ENCODE measurements at regions not wholly inside any gene's neighbourhood (a gene's known extent, or its start where the extent isn't known, plus 50 kb on each side); places are given as distances from the start of the nearest gene placed in this dataset.

DNA sequence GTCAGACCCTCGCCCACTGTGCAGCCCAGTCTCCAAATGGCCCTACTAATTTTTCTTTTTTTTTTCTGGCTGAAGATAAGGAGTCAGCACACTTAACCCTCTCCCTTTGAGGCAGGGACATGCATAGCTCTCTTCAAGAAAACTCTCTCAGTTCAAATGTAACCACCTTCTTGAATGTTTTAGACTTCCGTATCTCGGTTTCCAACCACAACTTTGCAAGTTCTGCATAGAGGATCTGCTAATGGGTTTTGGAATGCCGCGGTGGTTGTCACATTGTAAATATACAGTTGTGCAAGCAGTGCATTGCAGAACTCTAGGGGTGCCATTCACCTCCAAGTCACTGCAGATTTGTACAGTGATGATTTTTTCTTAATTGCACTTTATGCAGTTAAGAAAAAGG lies 59.4 kb upstream of the SLC35B3 start:
- no peaks in the 10 kb centered on the region for H3K79me2 ChIP-seq (ENCODE audit: insufficient read depth, low read length)
- H3K9me2 ChIP-seq (ENCODE audit: insufficient read depth), result no peaks in the 10 kb centered on the region
- no peaks in the 10 kb centered on the region for H3K9me3 ChIP-seq (ENCODE audit: control insufficient read depth in 1 of 2, insufficient read depth in 1 of 2, low read depth in 1 of 2, low read length in 2 of 2)
- H3K27ac ChIP-seq (ENCODE audit: low read depth, low read length), result no peak overlapping the region
- DNase-seq (ENCODE audit: low read depth, low spot score) (no peak), ATAC-seq (no peak)
- no peak overlapping the region for H3K4me2 ChIP-seq (ENCODE audit: low read length)
- TF ChIP-seq YY1 (IDR thresholded peaks at IDR 0.05; ENCODE audit: extremely low read depth, insufficient replicate concordance, low read depth, low read length) (no peak), SP1 (IDR thresholded peaks at IDR 0.05; ENCODE audit: low read depth) (no peak), JUND (IDR thresholded peaks at IDR 0.05) (no peak), FOSL1 (IDR thresholded peaks at IDR 0.05; ENCODE audit: low read depth) (no peak), EZH2phosphoT487 (IDR thresholded peaks at IDR 0.05; ENCODE audit: borderline replicate concordance) (no peak), TCF7L2 (IDR thresholded peaks at IDR 0.05; ENCODE audit: borderline replicate concordance, extremely low read depth, insufficient read depth, insufficient read length) (no peak)
- TF ChIP-seq, protein P1, sequence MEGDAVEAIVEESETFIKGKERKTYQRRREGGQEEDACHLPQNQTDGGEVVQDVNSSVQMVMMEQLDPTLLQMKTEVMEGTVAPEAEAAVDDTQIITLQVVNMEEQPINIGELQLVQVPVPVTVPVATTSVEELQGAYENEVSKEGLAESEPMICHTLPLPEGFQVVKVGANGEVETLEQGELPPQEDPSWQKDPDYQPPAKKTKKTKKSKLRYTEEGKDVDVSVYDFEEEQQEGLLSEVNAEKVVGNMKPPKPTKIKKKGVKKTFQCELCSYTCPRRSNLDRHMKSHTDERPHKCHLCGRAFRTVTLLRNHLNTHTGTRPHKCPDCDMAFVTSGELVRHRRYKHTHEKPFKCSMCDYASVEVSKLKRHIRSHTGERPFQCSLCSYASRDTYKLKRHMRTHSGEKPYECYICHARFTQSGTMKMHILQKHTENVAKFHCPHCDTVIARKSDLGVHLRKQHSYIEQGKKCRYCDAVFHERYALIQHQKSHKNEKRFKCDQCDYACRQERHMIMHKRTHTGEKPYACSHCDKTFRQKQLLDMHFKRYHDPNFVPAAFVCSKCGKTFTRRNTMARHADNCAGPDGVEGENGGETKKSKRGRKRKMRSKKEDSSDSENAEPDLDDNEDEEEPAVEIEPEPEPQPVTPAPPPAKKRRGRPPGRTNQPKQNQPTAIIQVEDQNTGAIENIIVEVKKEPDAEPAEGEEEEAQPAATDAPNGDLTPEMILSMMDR (IDR thresholded peaks at IDR 0.05 in 2 of 3, conservative IDR thresholded peaks at IDR 0.05 in 1 of 3; ENCODE audit: borderline replicate concordance in 1 of 3, insufficient read depth in 1 of 3, low read depth in 2 of 3, low read length in 2 of 3), result no peak
- TF ChIP-seq, protein P2, sequence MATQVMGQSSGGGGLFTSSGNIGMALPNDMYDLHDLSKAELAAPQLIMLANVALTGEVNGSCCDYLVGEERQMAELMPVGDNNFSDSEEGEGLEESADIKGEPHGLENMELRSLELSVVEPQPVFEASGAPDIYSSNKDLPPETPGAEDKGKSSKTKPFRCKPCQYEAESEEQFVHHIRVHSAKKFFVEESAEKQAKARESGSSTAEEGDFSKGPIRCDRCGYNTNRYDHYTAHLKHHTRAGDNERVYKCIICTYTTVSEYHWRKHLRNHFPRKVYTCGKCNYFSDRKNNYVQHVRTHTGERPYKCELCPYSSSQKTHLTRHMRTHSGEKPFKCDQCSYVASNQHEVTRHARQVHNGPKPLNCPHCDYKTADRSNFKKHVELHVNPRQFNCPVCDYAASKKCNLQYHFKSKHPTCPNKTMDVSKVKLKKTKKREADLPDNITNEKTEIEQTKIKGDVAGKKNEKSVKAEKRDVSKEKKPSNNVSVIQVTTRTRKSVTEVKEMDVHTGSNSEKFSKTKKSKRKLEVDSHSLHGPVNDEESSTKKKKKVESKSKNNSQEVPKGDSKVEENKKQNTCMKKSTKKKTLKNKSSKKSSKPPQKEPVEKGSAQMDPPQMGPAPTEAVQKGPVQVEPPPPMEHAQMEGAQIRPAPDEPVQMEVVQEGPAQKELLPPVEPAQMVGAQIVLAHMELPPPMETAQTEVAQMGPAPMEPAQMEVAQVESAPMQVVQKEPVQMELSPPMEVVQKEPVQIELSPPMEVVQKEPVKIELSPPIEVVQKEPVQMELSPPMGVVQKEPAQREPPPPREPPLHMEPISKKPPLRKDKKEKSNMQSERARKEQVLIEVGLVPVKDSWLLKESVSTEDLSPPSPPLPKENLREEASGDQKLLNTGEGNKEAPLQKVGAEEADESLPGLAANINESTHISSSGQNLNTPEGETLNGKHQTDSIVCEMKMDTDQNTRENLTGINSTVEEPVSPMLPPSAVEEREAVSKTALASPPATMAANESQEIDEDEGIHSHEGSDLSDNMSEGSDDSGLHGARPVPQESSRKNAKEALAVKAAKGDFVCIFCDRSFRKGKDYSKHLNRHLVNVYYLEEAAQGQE (IDR thresholded peaks at IDR 0.05; ENCODE audit: low read depth), result no peak
- ChIA-PET RAD21 (ENCODE audit: low non-redundant PET in 1 of 2, low total read pairs in 2 of 2, uncharacterized antibody in 2 of 2, unreplicated experiment in 2 of 2) (no interaction called here), CTCF (no interaction called here), POLR2A (no interaction called here)
- H2AFZ ChIP-seq (ENCODE audit: low read depth, low read length, poor library complexity, severe bottlenecking), result no peak overlapping the region
- H3K4me3 ChIP-seq (replicated peaks in 1 of 2; ENCODE audit: low read depth in 1 of 2, low read length in 2 of 2), result no peak overlapping the region
- H3K27me3 ChIP-seq (ENCODE audit: insufficient read depth, low read length), result no peaks in the 10 kb centered on the region
- intact Hi-C loops (cut with micrococcal nuclease), result no loop called here
- BruUV-seq (replicated peaks), result no TSS peak
- no peak overlapping the region for H3K9ac ChIP-seq (ENCODE audit: low read length)
- no peaks in the 10 kb centered on the region for H3K36me3 ChIP-seq (ENCODE audit: control insufficient read depth in 1 of 2, insufficient read depth in 2 of 2, low read length in 2 of 2)
- H4K20me1 ChIP-seq (ENCODE audit: insufficient read depth), result no peaks in the 10 kb centered on the region
- H3K4me1 ChIP-seq (ENCODE audit: control insufficient read depth in 1 of 2, insufficient read depth in 2 of 2, low read length in 2 of 2), result no peaks in the 10 kb centered on the region
